Spinal cord (tissue), 9 donors: ENCODE measurements at regions not wholly inside any gene's neighbourhood (a gene's known extent, or its start where the extent isn't known, plus 50 kb on each side); places are given as distances from the start of the nearest gene placed in this dataset.

Experiments
- DNase-seq, 6 donors: peaks; one replicate each; pipeline versions ENCODE4 v3.0.0 to v3.0.0-alpha.2; 2013 to 2015; ENCODE audit warnings: low spot score in 6 of 6, low read depth in 4 of 6
- H3K27ac ChIP-seq: one replicate; pipeline ENCODE4 v1.5.1; 2013; ENCODE audit warnings: low read depth, low read length, control low read depth
- H3K27me3 ChIP-seq: one replicate; pipeline ENCODE4 v1.6.1; 2013; ENCODE audit warnings: low read length; ENCODE audit not compliant: control insufficient read depth, insufficient read depth
- H3K36me3 ChIP-seq: one replicate; pipeline ENCODE4 v1.6.1; 2013; ENCODE audit warnings: low read length; ENCODE audit not compliant: control insufficient read depth, insufficient read depth
- H3K4me1 ChIP-seq: one replicate; pipeline ENCODE4 v1.6.1; 2013; ENCODE audit warnings: low read length; ENCODE audit not compliant: control insufficient read depth, insufficient read depth
- H3K4me3 ChIP-seq: one replicate; pipeline ENCODE4 v1.5.1; 2013; ENCODE audit warnings: low read depth, low read length, control low read depth
- H3K9me3 ChIP-seq: one replicate; pipeline ENCODE4 v1.6.1; 2013; ENCODE audit warnings: low read length; ENCODE audit not compliant: control insufficient read depth, insufficient read depth
- WGBS: methylation state at CpG from one replicate; pipeline ENCODE4 v1.1.5; 2013; ENCODE audit warnings: missing lambda C conversion rate; ENCODE audit not compliant: insufficient coverage; 5-methylcytosine and 5-hydroxymethylcytosine counted together
- donor health status: healthy.

DNA sequence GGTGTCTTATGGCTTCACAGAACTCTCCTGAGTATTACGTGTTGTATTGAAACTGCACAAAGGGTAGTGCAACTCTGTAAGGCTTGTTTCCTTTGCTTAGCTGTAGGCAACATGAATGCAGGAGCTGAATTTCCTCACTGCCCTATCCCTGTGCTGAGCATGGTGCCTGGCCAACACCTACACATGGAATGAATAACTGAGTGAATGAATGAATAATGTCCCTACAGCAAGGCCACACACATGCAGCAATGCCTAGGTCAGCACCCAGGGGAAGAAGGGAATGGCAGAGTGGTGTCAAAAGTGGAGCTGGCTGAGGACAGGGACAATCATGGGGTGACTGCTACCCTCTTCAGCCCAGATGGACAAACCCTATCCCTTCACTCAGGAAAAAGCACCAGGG, 655.9 kb downstream of the PTPRU start:
- DNase-seq, result no peak
- no peaks in the 10 kb centered on the region for H3K36me3 ChIP-seq
- no peak overlapping the region for H3K27ac ChIP-seq
- 89% methylated on average over 1 of the region's 1 CpG for WGBS
- H3K4me3 ChIP-seq, result no peak overlapping the region
- H3K27me3 ChIP-seq, result no peaks in the 10 kb centered on the region
- H3K4me1 ChIP-seq, result no peaks in the 10 kb centered on the region
- no peaks in the 10 kb centered on the region for H3K9me3 ChIP-seq

- no peaks in the 10 kb centered on the region for H3K27me3 ChIP-seq
- no peaks in the 10 kb centered on the region for H3K36me3 ChIP-seq
- H3K4me3 ChIP-seq, result no peak overlapping the region
- no peak for DNase-seq
- no peak overlapping the region for H3K27ac ChIP-seq
- WGBS, result 71% methylated on average over 4 of the region's 7 CpGs
- H3K4me1 ChIP-seq, result no peaks in the 10 kb centered on the region
- H3K9me3 ChIP-seq, result no peaks in the 10 kb centered on the region
Measured at GRCh38 chr1:29890201-29890959, 654.1 kb downstream of the PTPRU start.

- DNase-seq, result no peak
- H3K27me3 ChIP-seq, result no peaks in the 10 kb centered on the region
- no peaks in the 10 kb centered on the region for H3K4me1 ChIP-seq
- 80% methylated on average over 4 of the region's 4 CpGs for WGBS
- no peaks in the 10 kb centered on the region for H3K9me3 ChIP-seq
- H3K4me3 ChIP-seq, result no peak overlapping the region
- H3K36me3 ChIP-seq, result no peaks in the 10 kb centered on the region
- no peak overlapping the region for H3K27ac ChIP-seq
Measured at GRCh38 chr1:29889776-29890175, 653.5 kb downstream of the PTPRU start.

DNA sequence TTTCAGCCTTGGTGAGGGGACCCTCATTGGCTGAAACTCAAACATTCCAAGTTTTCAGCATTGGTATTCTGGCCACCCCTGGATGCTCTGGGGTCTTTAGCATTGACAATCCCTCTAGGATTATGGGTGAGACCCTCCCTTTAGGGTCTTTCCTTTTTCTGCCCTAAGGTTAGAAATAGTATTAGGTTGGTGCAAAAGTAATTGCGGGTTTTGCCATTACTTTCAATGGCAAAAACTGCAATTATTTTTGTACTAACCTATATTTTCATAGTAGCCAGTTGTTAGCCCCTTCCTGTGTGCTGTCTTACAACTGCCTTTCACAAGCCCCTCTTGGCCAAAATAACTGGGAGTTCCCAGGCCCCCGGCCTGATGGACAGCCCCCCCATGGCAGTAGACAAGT, 648.4 kb downstream of the PTPRU start:
- no peaks in the 10 kb centered on the region for H3K9me3 ChIP-seq
- 100% methylated on average over 2 of the region's 2 CpGs for WGBS
- H3K27me3 ChIP-seq, result no peaks in the 10 kb centered on the region
- DNase-seq, result no peak
- no peaks in the 10 kb centered on the region for H3K4me1 ChIP-seq
- no peak overlapping the region for H3K4me3 ChIP-seq
- no peak overlapping the region for H3K27ac ChIP-seq
- H3K36me3 ChIP-seq, result no peaks in the 10 kb centered on the region

GRCh38 chr1:29883986-29884385, 647.7 kb downstream of the PTPRU start:
- no peak overlapping the region for H3K27ac ChIP-seq
- 77% methylated on average over 11 of the region's 12 CpGs for WGBS
- H3K27me3 ChIP-seq, result no peaks in the 10 kb centered on the region
- H3K4me1 ChIP-seq, result no peaks in the 10 kb centered on the region
- no peaks in the 10 kb centered on the region for H3K36me3 ChIP-seq
- no peak overlapping the region for H3K4me3 ChIP-seq
- peak in 1 of 6 donors; percentile 34 for DNase-seq
- H3K9me3 ChIP-seq, result no peaks in the 10 kb centered on the region

- Histone ChIP-seq H3K27ac (no peak overlapping the region), H3K9me3 (no peaks in the 10 kb centered on the region), H3K4me1 (no peaks in the 10 kb centered on the region), H3K4me3 (no peak overlapping the region), H3K27me3 (no peaks in the 10 kb centered on the region), H3K36me3 (no peaks in the 10 kb centered on the region)
- 51% methylated on average over 4 of the region's 4 CpGs for WGBS
- peak in 1 of 6 donors; percentile 61 for DNase-seq
Measured at GRCh38 chr1:29883411-29883832, 647.1 kb downstream of the PTPRU start.

GRCh38 chr1:29880556-29880955, 644.2 kb downstream of the PTPRU start:
- WGBS, result no CpG with 5 or more reads among the region's 1 CpG
- Histone ChIP-seq H3K9me3 (no peaks in the 10 kb centered on the region), H3K36me3 (no peaks in the 10 kb centered on the region), H3K27ac (no peak overlapping the region), H3K4me3 (no peak overlapping the region), H3K27me3 (no peaks in the 10 kb centered on the region), H3K4me1 (no peaks in the 10 kb centered on the region)
- DNase-seq, result peak in 1 of 6 donors; percentile 71

GRCh38 chr1:29879217-29879616, 642.9 kb downstream of the PTPRU start:
- Histone ChIP-seq H3K36me3 (no peaks in the 10 kb centered on the region), H3K4me1 (no peaks in the 10 kb centered on the region), H3K27me3 (no peaks in the 10 kb centered on the region), H3K9me3 (no peaks in the 10 kb centered on the region), H3K27ac (no peak overlapping the region), H3K4me3 (no peak overlapping the region)
- DNase-seq, result no peak
- WGBS, result 79% methylated on average over 7 of the region's 8 CpGs

- peak in 1 of 6 donors; percentile 44 for DNase-seq
- Histone ChIP-seq H3K27ac (no peak overlapping the region), H3K36me3 (no peaks in the 10 kb centered on the region), H3K9me3 (no peaks in the 10 kb centered on the region), H3K4me1 (no peaks in the 10 kb centered on the region), H3K27me3 (no peaks in the 10 kb centered on the region), H3K4me3 (no peak overlapping the region)
- 75% methylated on average over 9 of the region's 9 CpGs for WGBS
Measured at GRCh38 chr1:29878501-29878900, 642.2 kb downstream of the PTPRU start.

DNA sequence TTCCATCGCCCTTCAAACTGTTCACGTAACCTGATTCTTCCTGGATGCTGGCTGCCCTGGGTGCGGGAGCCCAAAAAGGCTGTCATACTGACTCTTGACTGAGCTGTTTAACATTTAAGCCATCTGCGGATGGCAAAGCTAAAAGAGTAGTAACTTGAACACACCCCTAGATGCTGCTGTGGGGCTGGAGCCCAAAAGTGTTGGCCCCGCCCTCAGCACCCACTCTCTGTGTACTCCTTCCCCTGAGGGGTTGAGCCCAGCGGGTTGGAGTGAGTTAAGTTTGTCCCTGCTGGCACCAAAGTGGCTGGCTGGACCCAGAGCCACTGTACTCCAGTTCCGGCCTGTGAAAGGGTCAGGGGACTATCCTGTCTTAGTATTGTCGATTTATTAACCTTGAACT, 640.6 kb downstream of the PTPRU start:
- Histone ChIP-seq H3K27ac (no peak overlapping the region), H3K27me3 (no peaks in the 10 kb centered on the region), H3K4me1 (no peaks in the 10 kb centered on the region), H3K36me3 (no peaks in the 10 kb centered on the region), H3K4me3 (no peak overlapping the region), H3K9me3 (no peaks in the 10 kb centered on the region)
- no peak for DNase-seq
- WGBS, result 71% methylated on average over 7 of the region's 8 CpGs
